Small intestine (tissue), 7 donors: ENCODE measurements at regions not wholly inside any gene's neighbourhood (a gene's known extent, or its start where the extent isn't known, plus 50 kb on each side); places are given as distances from the start of the nearest gene placed in this dataset.
"Not testable (repeated sequence)": the region's sequence is repeated elsewhere in the genome, so short reads cannot be mapped to it uniquely, and the experiment has no call there.

Source experiments
- DNase-seq, 2 donors: peaks; one replicate each; pipeline versions ENCODE4 v3.0.0 to v3.0.0-alpha.2; 2013
- FAIRE-seq: peaks from 2 replicates; lab custom pipeline; 2012; peaks lifted over from hg19 to GRCh38; lab: Jason Lieb, UNC
- H3K27ac ChIP-seq, 3 donors: one replicate each; pipeline ENCODE4 v1.5.1; 2013; ENCODE audit warnings: low read length in 2 of 3, mild to moderate bottlenecking in 2 of 3, control low read depth in 1 of 3, inconsistent platforms in 1 of 3, low read depth in 1 of 3, moderate library complexity in 1 of 3
- H3K27me3 ChIP-seq, 3 donors: one replicate each; pipeline ENCODE4 v1.6.1; 2013; ENCODE audit warnings: low read length in 3 of 3, inconsistent platforms in 1 of 3; ENCODE audit not compliant: control insufficient read depth in 3 of 3, insufficient read depth in 3 of 3
- H3K36me3 ChIP-seq, 3 donors: one replicate each; pipeline ENCODE4 v1.6.1; 2013; ENCODE audit warnings: low read length in 3 of 3, inconsistent platforms in 1 of 3, low read depth in 1 of 3, mild to moderate bottlenecking in 1 of 3, moderate library complexity in 1 of 3; ENCODE audit not compliant: control insufficient read depth in 3 of 3, insufficient read depth in 2 of 3
- H3K4me1 ChIP-seq, 3 donors: one replicate each; pipeline ENCODE4 v1.6.1; 2013; ENCODE audit warnings: low read length in 2 of 3, inconsistent platforms in 1 of 3, low read depth in 1 of 3, mild to moderate bottlenecking in 1 of 3, moderate library complexity in 1 of 3; ENCODE audit not compliant: control insufficient read depth in 3 of 3, insufficient read depth in 2 of 3
- H3K4me3 ChIP-seq, 3 donors: one replicate each; pipeline ENCODE4 v1.5.1; 2013; ENCODE audit warnings: low read length in 3 of 3, control low read depth in 1 of 3, inconsistent platforms in 1 of 3, low read depth in 1 of 3, mild to moderate bottlenecking in 1 of 3, moderate library complexity in 1 of 3
- H3K9me3 ChIP-seq, 2 donors: one replicate each; pipeline ENCODE4 v1.6.1; 2013; ENCODE audit warnings: low read depth in 1 of 2, low read length in 1 of 2; ENCODE audit not compliant: control insufficient read depth in 2 of 2, insufficient read depth in 1 of 2
- WGBS, 3 donors: extraction: QIAGEN DNeasy Blood & Tissue Kit; methylation state at CpG; one replicate each; pipeline ENCODE4 v1.1.7; 2013; 5-methylcytosine and 5-hydroxymethylcytosine counted together
- donor health status: healthy with polysubstance abuse.
- donor health status: control.
- donor health status: control.
- donor health status: Bipolar disorder and iron deficiency.
- donor health status: healthy.

- not testable (repeated sequence) for H3K9me3 ChIP-seq, H3K4me1 ChIP-seq, H3K27me3 ChIP-seq, H3K27ac ChIP-seq, H3K4me3 ChIP-seq, H3K36me3 ChIP-seq, FAIRE-seq, DNase-seq
- WGBS, 3 donors = 67 to 92% (median 75%) methylated on average over 3 to 4 of the region's 4 CpGs
These were observed 184.5 kb upstream of the IRF2BP2 start for GRCh38 chr1:234794452-234794851.

GRCh38 chr1:234793924-234794323, 183.9 kb upstream of the IRF2BP2 start:
- DNase-seq, H3K9me3 ChIP-seq, FAIRE-seq, H3K4me3 ChIP-seq, H3K27me3 ChIP-seq, H3K4me1 ChIP-seq, H3K36me3 ChIP-seq, H3K27ac ChIP-seq: not testable (repeated sequence)
- 73 to 84% (median 83%) methylated on average over 3 of the region's 5 CpGs for WGBS, 3 donors

GRCh38 chr1:234792221-234792864, 182.4 kb upstream of the IRF2BP2 start:
- not testable (repeated sequence) for H3K27ac ChIP-seq, DNase-seq, H3K4me1 ChIP-seq, H3K4me3 ChIP-seq, H3K9me3 ChIP-seq, H3K36me3 ChIP-seq, FAIRE-seq, H3K27me3 ChIP-seq
- 82 to 95% (median 86%) methylated on average over 3 of the region's 4 CpGs for WGBS, 3 donors

- not testable (repeated sequence) for FAIRE-seq, H3K27me3 ChIP-seq, H3K4me1 ChIP-seq, H3K27ac ChIP-seq, H3K9me3 ChIP-seq, H3K4me3 ChIP-seq, H3K36me3 ChIP-seq, DNase-seq
- no CpG with 5 or more reads among the region's 3 CpGs for WGBS, 3 donors
These were observed 181.6 kb upstream of the IRF2BP2 start for GRCh38 chr1:234791615-234792014.

GRCh38 chr1:234790333-234790732, 180.4 kb upstream of the IRF2BP2 start:
- not testable (repeated sequence) for H3K27ac ChIP-seq, H3K27me3 ChIP-seq, H3K9me3 ChIP-seq, DNase-seq, H3K4me3 ChIP-seq, H3K4me1 ChIP-seq, H3K36me3 ChIP-seq, FAIRE-seq
- WGBS, 3 donors = no CpG with 5 or more reads among the region's 1 CpG

- WGBS, 3 donors = 75 to 92% (median 91%) methylated on average over 6 to 8 of the region's 8 CpGs
- not testable (repeated sequence) for H3K4me3 ChIP-seq, H3K27me3 ChIP-seq
These were observed 177.1 kb upstream of the IRF2BP2 start for GRCh38 chr1:234787011-234787584.

GRCh38 chr1:234785922-234786321, 175.9 kb upstream of the IRF2BP2 start:
- H3K9me3 ChIP-seq, H3K4me3 ChIP-seq, DNase-seq, H3K27ac ChIP-seq, H3K27me3 ChIP-seq, H3K36me3 ChIP-seq, FAIRE-seq, H3K4me1 ChIP-seq: not testable (repeated sequence)
- WGBS, 3 donors = 88 to 96% (median 92%) methylated on average over 3 to 8 of the region's 8 CpGs

More at GRCh38 chr1:234787011-234787584, 177.1 kb upstream of the IRF2BP2 start:
- not testable (repeated sequence) for DNase-seq, H3K27ac ChIP-seq, H3K4me1 ChIP-seq, FAIRE-seq, H3K9me3 ChIP-seq, H3K36me3 ChIP-seq

GRCh38 chr1:234785471-234785919, 175.5 kb upstream of the IRF2BP2 start:
- 93 to 97% (median 95%) methylated on average over 9 of the region's 9 CpGs for WGBS, 3 donors
- H3K9me3 ChIP-seq, H3K36me3 ChIP-seq, H3K4me3 ChIP-seq, DNase-seq, H3K4me1 ChIP-seq, H3K27ac ChIP-seq, FAIRE-seq, H3K27me3 ChIP-seq: not testable (repeated sequence)
